ENCODE measurements at regions not wholly inside any gene's neighbourhood (a gene's known extent, or its start where the extent isn't known, plus 50 kb on each side); places are given as distances from the start of the nearest gene placed in this dataset.

- DNase-seq (ENCODE audit: low read depth, low spot score): no peak
- in situ Hi-C loops (cut with HindIII; ENCODE audit: low pct_unique_long_range_greater_than_20kb, low sequenced_read_pairs): no loop called here
Observed at GRCh38 chr18:34543945-34544344, 166.2 kb upstream of the DTNA start.

- in situ Hi-C loops (cut with HindIII; ENCODE audit: low pct_unique_long_range_greater_than_20kb, low sequenced_read_pairs): no loop called here
- DNase-seq (ENCODE audit: low read depth, low spot score): no peak
Observed at GRCh38 chr18:34544930-34545329, 165.2 kb upstream of the DTNA start.

GRCh38 chr18:34548120-34548972 lies 161.8 kb upstream of the DTNA start:
- in situ Hi-C loops (cut with HindIII; ENCODE audit: low pct_unique_long_range_greater_than_20kb, low sequenced_read_pairs): no loop called here
- DNase-seq (ENCODE audit: low read depth, low spot score): no peak

GRCh38 chr18:34548973-34549294 lies 161.2 kb upstream of the DTNA start:
- DNase-seq (ENCODE audit: low read depth, low spot score): no peak
- in situ Hi-C loops (cut with HindIII; ENCODE audit: low pct_unique_long_range_greater_than_20kb, low sequenced_read_pairs): no loop called here

GRCh38 chr18:34549367-34549766 lies 160.7 kb upstream of the DTNA start:
- in situ Hi-C loops (cut with HindIII; ENCODE audit: low pct_unique_long_range_greater_than_20kb, low sequenced_read_pairs): no loop called here

GRCh38 chr18:34550156-34550555 lies 159.9 kb upstream of the DTNA start:
- DNase-seq (ENCODE audit: low read depth, low spot score): no peak
- in situ Hi-C loops (cut with HindIII; ENCODE audit: low pct_unique_long_range_greater_than_20kb, low sequenced_read_pairs): no loop called here

More at GRCh38 chr18:34549367-34549766, 160.7 kb upstream of the DTNA start:
- DNase-seq (ENCODE audit: low read depth, low spot score): no peak

GRCh38 chr18:34550902-34551301 lies 159.2 kb upstream of the DTNA start:
- no peak for DNase-seq (ENCODE audit: low read depth, low spot score)
- in situ Hi-C loops (cut with HindIII; ENCODE audit: low pct_unique_long_range_greater_than_20kb, low sequenced_read_pairs): no loop called here

GRCh38 chr18:34551824-34552223 lies 158.3 kb upstream of the DTNA start:
- in situ Hi-C loops (cut with HindIII; ENCODE audit: low pct_unique_long_range_greater_than_20kb, low sequenced_read_pairs): no loop called here
- no peak for DNase-seq (ENCODE audit: low read depth, low spot score)

- in situ Hi-C loops (cut with HindIII; ENCODE audit: low pct_unique_long_range_greater_than_20kb, low sequenced_read_pairs): no loop called here
- DNase-seq (ENCODE audit: low read depth, low spot score): no peak
Observed at GRCh38 chr18:34562252-34562870, 147.7 kb upstream of the DTNA start.

- no peak for DNase-seq (ENCODE audit: low read depth, low spot score)
- in situ Hi-C loops (cut with HindIII; ENCODE audit: low pct_unique_long_range_greater_than_20kb, low sequenced_read_pairs): no loop called here
Observed at GRCh38 chr18:34567857-34568256, 142.2 kb upstream of the DTNA start.

- peak; percentile 21 for DNase-seq (ENCODE audit: low read depth, low spot score)
- in situ Hi-C loops (cut with HindIII; ENCODE audit: low pct_unique_long_range_greater_than_20kb, low sequenced_read_pairs): no loop called here
Observed at GRCh38 chr18:34576622-34577021, 133.5 kb upstream of the DTNA start.

- in situ Hi-C loops (cut with HindIII; ENCODE audit: low pct_unique_long_range_greater_than_20kb, low sequenced_read_pairs): no loop called here
- no peak for DNase-seq (ENCODE audit: low read depth, low spot score)
Observed at GRCh38 chr18:34583895-34584294, 126.2 kb upstream of the DTNA start.

GRCh38 chr18:34590503-34590902 lies 119.6 kb upstream of the DTNA start:
- no peak for DNase-seq (ENCODE audit: low read depth, low spot score)
- in situ Hi-C loops (cut with HindIII; ENCODE audit: low pct_unique_long_range_greater_than_20kb, low sequenced_read_pairs): no loop called here

GRCh38 chr18:34591920-34592444 lies 118.1 kb upstream of the DTNA start:
- DNase-seq (ENCODE audit: low read depth, low spot score): no peak
- in situ Hi-C loops (cut with HindIII; ENCODE audit: low pct_unique_long_range_greater_than_20kb, low sequenced_read_pairs): no loop called here

- DNase-seq (ENCODE audit: low read depth, low spot score): no peak
- in situ Hi-C loops (cut with HindIII; ENCODE audit: low pct_unique_long_range_greater_than_20kb, low sequenced_read_pairs): no loop called here
Observed at GRCh38 chr18:34592481-34592880, 117.6 kb upstream of the DTNA start.

GRCh38 chr18:34592961-34593382 lies 117.1 kb upstream of the DTNA start:
- in situ Hi-C loops (cut with HindIII; ENCODE audit: low pct_unique_long_range_greater_than_20kb, low sequenced_read_pairs): no loop called here
- peak; percentile 6 for DNase-seq (ENCODE audit: low read depth, low spot score)

- in situ Hi-C loops (cut with HindIII; ENCODE audit: low pct_unique_long_range_greater_than_20kb, low sequenced_read_pairs): no loop called here
- no peak for DNase-seq (ENCODE audit: low read depth, low spot score)
Observed at GRCh38 chr18:34594266-34594665, 115.8 kb upstream of the DTNA start.

GRCh38 chr18:34595690-34596089 lies 114.4 kb upstream of the DTNA start:
- in situ Hi-C loops (cut with HindIII; ENCODE audit: low pct_unique_long_range_greater_than_20kb, low sequenced_read_pairs): no loop called here
- DNase-seq (ENCODE audit: low read depth, low spot score): peak; percentile 14

- in situ Hi-C loops (cut with HindIII; ENCODE audit: low pct_unique_long_range_greater_than_20kb, low sequenced_read_pairs): no loop called here
- DNase-seq (ENCODE audit: low read depth, low spot score): no peak
Observed at GRCh38 chr18:34598120-34598635, 111.9 kb upstream of the DTNA start.

Data from SK-MEL-5 (cell line).